Gastroesophageal sphincter (tissue), 4 donors: ENCODE measurements at regions not wholly inside any gene's neighbourhood (a gene's known extent, or its start where the extent isn't known, plus 50 kb on each side); places are given as distances from the start of the nearest gene placed in this dataset.

Experiments
- ATAC-seq: fragments of 150-250 bp; one replicate; pipeline ENCODE4 v1.9.1; 2016; ENCODE audit warnings: mild to moderate bottlenecking, moderate library complexity
- H3K27ac ChIP-seq, 4 donors: fragments of 200-600 bp; sonication (generic) in 3 of 4; 1 replicate in 3 of 4; 2 replicates in 1 of 4; pipeline ENCODE4 v1.5.1; 2016 to 2019
- H3K27me3 ChIP-seq: fragments of 200-600 bp; sonication (generic); one replicate; pipeline ENCODE4 v1.5.1; 2019
- H3K36me3 ChIP-seq, 2 donors: fragments of 200-600 bp; sonication (generic); one replicate each; pipeline ENCODE4 v1.5.1; 2019; ENCODE audit warnings: control low read depth in 1 of 2
- H3K4me1 ChIP-seq, 3 donors: fragments of 200-600 bp; sonication (generic); 1 replicate in 2 of 3; 2 replicates in 1 of 3; pipeline ENCODE4 v1.5.1; 2016 to 2019; ENCODE audit warnings: control low read depth in 2 of 3
- H3K4me3 ChIP-seq, 2 donors: fragments of 200-600 bp; sonication (generic); one replicate each; pipeline ENCODE4 v1.5.1; 2019; ENCODE audit warnings: mild to moderate bottlenecking in 1 of 2, moderate library complexity in 1 of 2
- H3K9me3 ChIP-seq, 3 donors: fragments of 200-600 bp; sonication (generic); one replicate each; pipeline ENCODE4 v1.5.1; 2017 to 2019; ENCODE audit warnings: control low read depth in 2 of 3
- CTCF ChIP-seq, 4 experiments: fragments of 200-600 bp in 2 of 4; fragments of 450-650 bp in 2 of 4; sonication (generic) in 1 of 4; IDR thresholded peaks; one replicate each; pipeline ENCODE4 v1.5.1; 2017 to 2019; ENCODE audit warnings: antibody characterized with exemption in 4 of 4, mild to moderate bottlenecking in 2 of 4, moderate library complexity in 2 of 4
- EP300 ChIP-seq: sonication (generic); formaldehyde crosslinking; IDR thresholded peaks from one replicate; pipeline ENCODE4 v1.6.1; 2017; ENCODE audit warnings: antibody characterized with exemption, mild to moderate bottlenecking
- POLR2A ChIP-seq, 2 donors: fragments of 450-650 bp; IDR thresholded peaks; one replicate each; pipeline ENCODE4 v1.6.1; 2017; ENCODE audit warnings: antibody characterized with exemption in 2 of 2, mild to moderate bottlenecking in 2 of 2, moderate library complexity in 1 of 2
- POLR2AphosphoS5 ChIP-seq: sonication (generic); formaldehyde crosslinking; IDR thresholded peaks from one replicate; pipeline ENCODE4 v1.6.1; 2017; ENCODE audit warnings: antibody characterized with exemption
- WGBS, 2 donors: methylation state at CpG; one replicate each; pipeline ENCODE4 v1.1.5; 2018; ENCODE audit warnings: low coverage in 1 of 2; 5-methylcytosine and 5-hydroxymethylcytosine counted together

- Histone ChIP-seq H3K4me1 (no peaks in the 10 kb centered on the region), H3K27ac (no peak overlapping the region), H3K4me3 (no peak overlapping the region), H3K9me3 (no peaks in the 10 kb centered on the region), H3K27me3 (no peaks in the 10 kb centered on the region), H3K36me3 (no peaks in the 10 kb centered on the region)
- WGBS, 2 donors: 72% methylated on average over 5 of the region's 8 CpGs; no CpG with 5 or more reads in 1 of the 2 donors
- TF ChIP-seq EP300: no peak
- no peak for TF ChIP-seq POLR2A (IDR thresholded peaks at IDR 0.05)
- TF ChIP-seq POLR2AphosphoS5: no peak
- no peak for TF ChIP-seq CTCF (IDR thresholded peaks at IDR 0.05)
- no peak for ATAC-seq
Observed at GRCh38 chr20:6886065-6886729, 118.7 kb downstream of the BMP2 start.

DNA sequence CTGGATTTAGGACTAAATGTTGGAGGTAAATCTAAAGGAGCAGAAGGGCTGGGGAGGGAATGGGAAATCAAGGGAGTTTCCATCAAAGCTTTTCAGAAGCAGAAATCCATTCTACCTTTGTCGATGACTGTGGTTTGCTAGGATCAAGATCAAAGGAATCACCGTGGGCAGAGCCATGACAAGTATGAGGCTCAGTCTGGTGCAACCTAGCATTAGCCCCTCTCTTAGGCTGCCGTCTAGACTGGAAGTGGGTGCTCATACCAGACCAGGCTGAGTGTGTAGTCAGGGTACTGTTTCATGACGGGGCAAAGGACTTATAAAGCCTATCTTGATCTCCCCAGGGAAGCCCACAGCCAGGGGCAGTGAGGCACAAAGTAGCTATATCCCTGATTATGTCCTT, 120.5 kb downstream of the BMP2 start:
- TF ChIP-seq CTCF (IDR thresholded peaks at IDR 0.05) (no peak), POLR2AphosphoS5 (no peak), POLR2A (IDR thresholded peaks at IDR 0.05) (no peak), EP300 (no peak)
- H3K27me3 ChIP-seq: no peaks in the 10 kb centered on the region
- 100% methylated on average over 1 of the region's 4 CpGs; no CpG with 5 or more reads in 1 of the 2 donors for WGBS, 2 donors
- no peak overlapping the region for H3K27ac ChIP-seq
- no peak for ATAC-seq
- H3K4me1 ChIP-seq: no peaks in the 10 kb centered on the region
- no peak overlapping the region for H3K4me3 ChIP-seq
- no peaks in the 10 kb centered on the region for H3K9me3 ChIP-seq
- H3K36me3 ChIP-seq: no peaks in the 10 kb centered on the region

GRCh38 chr20:6888736-6889395, 121.4 kb downstream of the BMP2 start:
- Histone ChIP-seq H3K36me3 (no peaks in the 10 kb centered on the region), H3K27me3 (no peaks in the 10 kb centered on the region), H3K4me3 (no peak overlapping the region), H3K4me1 (no peaks in the 10 kb centered on the region), H3K27ac (no peak overlapping the region), H3K9me3 (no peaks in the 10 kb centered on the region)
- 81 to 83% methylated on average over 4 of the region's 4 CpGs for WGBS, 2 donors
- no peak for ATAC-seq
- TF ChIP-seq POLR2AphosphoS5 (no peak), EP300 (no peak), CTCF (IDR thresholded peaks at IDR 0.05) (no peak), POLR2A (IDR thresholded peaks at IDR 0.05) (no peak)

GRCh38 chr20:6892724-6893123, 125.2 kb downstream of the BMP2 start:
- H3K27ac ChIP-seq: no peak overlapping the region
- no peaks in the 10 kb centered on the region for H3K4me1 ChIP-seq
- H3K4me3 ChIP-seq: no peak overlapping the region
- ATAC-seq: no peak
- no peaks in the 10 kb centered on the region for H3K9me3 ChIP-seq
- TF ChIP-seq POLR2A (IDR thresholded peaks at IDR 0.05): no peak
- no peak for TF ChIP-seq CTCF (IDR thresholded peaks at IDR 0.05)
- TF ChIP-seq EP300: no peak
- TF ChIP-seq POLR2AphosphoS5: no peak
- no peaks in the 10 kb centered on the region for H3K36me3 ChIP-seq
- WGBS, 2 donors: 67 to 80% methylated on average over 1 of the region's 1 CpG
- no peaks in the 10 kb centered on the region for H3K27me3 ChIP-seq

DNA sequence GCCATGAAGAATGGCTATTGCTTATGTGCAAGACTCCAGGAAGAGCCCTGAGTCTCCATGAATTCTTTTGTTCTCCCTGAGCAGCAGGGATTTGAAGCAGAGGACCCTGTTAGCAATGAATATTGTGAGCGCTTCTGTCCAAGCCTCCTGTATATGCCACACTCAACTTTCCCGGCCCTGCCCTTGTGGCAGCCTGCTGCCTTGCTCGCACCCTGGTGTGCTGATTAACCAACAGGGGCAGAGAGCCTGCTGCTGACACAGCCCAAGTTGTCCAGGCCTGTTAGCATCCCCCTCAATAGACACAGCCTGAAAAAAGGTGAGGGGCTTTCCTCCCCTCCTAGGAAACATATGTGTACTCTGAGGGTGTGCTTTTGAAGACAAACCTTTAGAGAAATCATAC, 131.4 kb downstream of the BMP2 start:
- Histone ChIP-seq H3K27me3 (no peaks in the 10 kb centered on the region), H3K36me3 (no peaks in the 10 kb centered on the region), H3K4me1 (no peaks in the 10 kb centered on the region), H3K9me3 (no peaks in the 10 kb centered on the region), H3K27ac (no peak overlapping the region), H3K4me3 (no peak overlapping the region)
- 87% methylated on average over 3 of the region's 3 CpGs; no CpG with 5 or more reads in 1 of the 2 donors for WGBS, 2 donors
- no peak for TF ChIP-seq CTCF (IDR thresholded peaks at IDR 0.05)
- TF ChIP-seq POLR2A (IDR thresholded peaks at IDR 0.05): no peak
- no peak for TF ChIP-seq POLR2AphosphoS5
- no peak for TF ChIP-seq EP300
- ATAC-seq: no peak
